Panc1 (cell line): ENCODE measurements at regions not wholly inside any gene's neighbourhood (a gene's known extent, or its start where the extent isn't known, plus 50 kb on each side); places are given as distances from the start of the nearest gene placed in this dataset.

ENCODE experiments used
- CTCF ChIP-seq: fragments of 450-650 bp; IDR thresholded peaks from 2 replicates; pipeline ENCODE4 v1.5.1; 2017; ENCODE audit warnings: mild to moderate bottlenecking
- POLR2AphosphoS5 ChIP-seq: IDR thresholded peaks from 2 replicates; pipeline ENCODE4 v1.6.1; 2012; ENCODE audit warnings: mild to moderate bottlenecking, low read depth, low read length, moderate library complexity
- REST ChIP-seq, 2 experiments: IDR thresholded peaks; 2 replicates each; pipeline ENCODE4 v1.6.1; 2011 to 2012; ENCODE audit warnings: low read depth in 2 of 2, control low read depth in 1 of 2, low read length in 1 of 2, mild to moderate bottlenecking in 1 of 2, moderate library complexity in 1 of 2; ENCODE audit not compliant: insufficient read depth in 1 of 2
- SIN3A ChIP-seq: IDR thresholded peaks from 2 replicates; pipeline ENCODE4 v1.6.1; 2012; ENCODE audit warnings: low read depth, mild to moderate bottlenecking, low read length, moderate library complexity, borderline replicate concordance; ENCODE audit not compliant: insufficient read depth

- TF ChIP-seq CTCF, result no peak
- TF ChIP-seq REST (IDR thresholded peaks at IDR 0.05; ENCODE audit: insufficient read depth in 1 of 2, low read depth in 2 of 2, low read length in 1 of 2), result no peak
- TF ChIP-seq POLR2AphosphoS5, result no peak
- no peak for TF ChIP-seq SIN3A
Measured at GRCh38 chr7:1292972-1293830, 60.5 kb downstream of the UNCX start.
